HT-29 (cell line): ENCODE measurements at regions not wholly inside any gene's neighbourhood (a gene's known extent, or its start where the extent isn't known, plus 50 kb on each side); places are given as distances from the start of the nearest gene placed in this dataset.

Source experiments
- DNase-seq: peaks from one replicate; pipeline ENCODE4 v3.0.0-alpha.2; 2015; ENCODE audit warnings: low spot score

GRCh38 chr10:131703941-131704340 lies 196.9 kb upstream of the PPP2R2D start:
- no peak for DNase-seq

- DNase-seq = no peak
These were observed 194.3 kb upstream of the PPP2R2D start for GRCh38 chr10:131706476-131706875.

- DNase-seq = no peak
These were observed 193.9 kb upstream of the PPP2R2D start for GRCh38 chr10:131706952-131707351.

- no peak for DNase-seq
These were observed 192.5 kb upstream of the PPP2R2D start for GRCh38 chr10:131708225-131708880.

DNA sequence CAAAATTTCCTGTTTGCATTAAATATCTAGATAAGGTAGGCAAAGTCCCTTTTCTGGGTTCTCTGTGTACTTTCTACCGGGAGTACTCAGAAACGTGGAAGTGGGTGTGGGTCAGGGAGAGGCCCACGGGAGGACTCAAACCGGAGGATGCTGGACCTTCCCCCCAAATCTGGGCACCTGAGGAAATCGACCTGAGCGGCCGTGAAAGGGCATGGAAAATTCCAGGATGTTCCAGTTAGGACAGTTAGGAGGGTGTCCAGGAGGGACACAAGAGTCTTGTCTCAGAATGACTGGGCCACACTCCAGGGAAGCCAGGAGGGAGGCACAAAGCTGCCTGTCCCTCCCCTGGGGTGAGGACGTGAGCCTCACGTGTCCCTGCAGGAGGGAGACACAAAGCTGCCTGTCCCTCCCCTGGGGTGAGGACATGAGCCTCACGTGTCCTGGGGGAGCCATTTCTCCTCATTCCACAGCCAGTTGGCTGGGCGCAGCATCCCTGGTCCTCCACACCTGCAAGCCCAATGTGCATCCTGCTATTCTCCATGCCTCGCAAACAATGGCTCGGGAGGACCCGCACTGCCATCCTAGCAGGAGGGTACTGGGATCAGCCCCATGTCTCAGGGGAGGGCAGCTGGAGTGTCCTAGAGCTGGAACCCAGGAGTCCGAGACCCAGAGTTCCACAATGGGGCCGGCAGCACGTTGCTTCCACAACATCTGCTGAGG lies 190.5 kb upstream of the PPP2R2D start:
- no peak for DNase-seq

- no peak for DNase-seq
These were observed 178.7 kb upstream of the PPP2R2D start for GRCh38 chr10:131722121-131722520.

GRCh38 chr10:131722525-131723264 lies 178.1 kb upstream of the PPP2R2D start:
- no peak for DNase-seq

DNA sequence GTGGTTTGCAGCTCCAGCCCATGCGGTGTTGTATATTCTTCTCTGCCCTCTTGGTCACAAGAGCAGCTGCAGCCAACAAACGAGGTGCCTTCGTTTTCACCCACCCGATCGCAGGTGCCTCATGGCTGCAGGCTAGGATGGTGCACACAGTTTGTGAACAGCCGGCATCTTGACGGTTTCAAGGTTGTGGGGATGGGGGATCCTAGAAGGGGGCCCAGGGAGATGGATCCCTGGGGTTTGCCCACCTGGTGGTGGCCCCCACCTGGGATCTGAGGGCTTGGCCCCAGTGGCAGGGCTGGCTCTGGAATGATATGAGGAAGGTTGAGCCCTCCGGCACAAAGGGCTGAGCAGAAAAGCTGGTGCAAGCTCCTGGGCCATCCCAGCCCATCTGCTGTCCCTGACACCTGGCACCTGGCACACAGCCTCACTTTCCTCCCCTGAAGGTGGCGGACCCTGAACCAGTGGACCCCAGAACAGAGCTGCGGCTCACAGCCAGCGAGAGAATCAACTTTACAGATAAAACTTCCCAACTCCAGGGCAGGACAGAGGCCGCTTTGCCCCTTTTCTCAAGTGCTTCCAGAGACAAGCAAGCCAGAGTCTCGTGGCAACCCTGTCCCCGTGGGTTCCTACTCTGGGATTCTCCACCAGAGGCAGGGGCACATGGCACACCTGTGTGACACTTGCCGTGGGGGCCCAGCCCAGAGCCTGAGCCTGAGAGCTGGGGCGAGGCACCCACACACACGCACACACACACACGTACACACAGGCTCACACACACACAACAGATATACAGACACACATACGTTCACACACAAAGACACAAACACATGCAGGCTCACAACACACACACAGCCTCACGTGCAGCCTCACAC lies 177.3 kb upstream of the PPP2R2D start:
- no peak for DNase-seq

DNA sequence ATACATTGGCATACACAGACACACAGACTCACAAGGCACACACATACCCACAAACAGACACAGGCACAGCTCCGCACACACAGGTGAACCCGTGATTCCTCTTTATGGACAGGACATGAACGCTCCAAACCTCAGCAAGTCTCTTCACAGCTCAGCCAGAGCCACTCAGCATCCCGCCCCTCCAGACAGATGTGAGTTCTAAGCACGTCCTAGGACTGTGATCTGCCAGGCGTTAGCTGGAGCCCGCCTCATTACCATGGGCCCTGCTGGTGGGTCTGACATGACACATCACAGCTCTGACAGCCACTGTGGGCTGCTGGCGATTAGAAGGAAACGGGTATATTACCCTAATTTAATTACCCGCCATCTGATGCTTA lies 176.7 kb upstream of the PPP2R2D start:
- DNase-seq = no peak

DNA sequence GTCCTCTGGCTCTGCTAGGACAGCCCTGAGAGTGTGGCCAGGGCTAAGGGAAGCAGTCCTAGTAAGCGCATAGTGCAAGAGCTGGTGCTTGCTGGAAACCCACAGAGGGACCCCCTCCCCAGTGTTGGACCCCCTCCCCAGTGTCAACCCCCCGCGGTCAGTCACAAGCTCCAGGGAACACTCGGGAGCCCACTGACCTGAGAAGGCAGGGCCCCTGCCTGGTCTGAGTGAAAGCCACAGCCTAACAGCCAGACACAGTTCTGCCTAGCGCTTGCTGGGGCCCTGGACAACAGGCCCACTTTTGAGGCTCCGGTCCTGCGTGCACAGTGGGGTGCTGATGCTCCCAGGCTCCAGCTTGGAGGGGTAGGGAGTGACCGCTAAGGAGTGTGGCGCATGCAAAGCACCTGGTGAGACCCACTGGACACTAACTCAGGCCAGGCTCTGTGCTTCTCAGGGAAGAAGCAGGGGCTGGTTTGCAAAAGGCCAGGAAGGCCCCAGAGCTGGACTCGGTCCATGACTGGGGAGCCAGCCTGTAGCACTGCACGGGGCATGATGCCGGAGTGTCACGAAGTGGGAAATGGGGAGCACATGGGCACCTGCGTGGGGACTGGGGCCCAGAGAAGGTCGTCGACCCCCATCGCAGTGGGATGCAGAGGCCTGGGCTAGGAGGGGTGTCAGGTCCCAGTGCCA lies 175.8 kb upstream of the PPP2R2D start:
- no peak for DNase-seq

DNA sequence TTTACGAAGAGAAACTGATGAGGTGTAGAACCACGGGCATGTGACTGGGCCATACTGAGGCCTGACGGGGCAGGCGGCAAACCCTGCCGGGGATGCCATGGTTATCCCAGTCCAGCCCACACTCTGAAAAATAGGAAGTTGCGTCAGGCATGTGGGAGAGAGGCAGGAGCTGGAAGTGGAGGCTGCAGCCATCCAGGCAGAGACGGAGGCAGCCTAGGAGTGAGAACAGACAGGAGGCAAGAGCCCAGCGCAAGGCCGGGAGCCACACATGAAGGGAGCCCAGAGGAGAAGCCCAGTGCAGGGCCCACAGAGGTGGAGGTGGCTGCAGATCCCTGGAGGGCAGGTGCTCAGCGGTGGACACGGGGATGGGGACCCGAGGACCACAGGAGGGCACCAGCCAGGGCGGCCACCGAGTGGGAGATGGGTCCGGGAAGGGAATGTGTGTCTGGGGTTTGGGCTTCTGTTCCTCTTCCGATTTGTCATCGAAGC lies 175.2 kb upstream of the PPP2R2D start:
- DNase-seq = no peak

- DNase-seq = no peak
These were observed 174.5 kb upstream of the PPP2R2D start for GRCh38 chr10:131726076-131726880.

DNA sequence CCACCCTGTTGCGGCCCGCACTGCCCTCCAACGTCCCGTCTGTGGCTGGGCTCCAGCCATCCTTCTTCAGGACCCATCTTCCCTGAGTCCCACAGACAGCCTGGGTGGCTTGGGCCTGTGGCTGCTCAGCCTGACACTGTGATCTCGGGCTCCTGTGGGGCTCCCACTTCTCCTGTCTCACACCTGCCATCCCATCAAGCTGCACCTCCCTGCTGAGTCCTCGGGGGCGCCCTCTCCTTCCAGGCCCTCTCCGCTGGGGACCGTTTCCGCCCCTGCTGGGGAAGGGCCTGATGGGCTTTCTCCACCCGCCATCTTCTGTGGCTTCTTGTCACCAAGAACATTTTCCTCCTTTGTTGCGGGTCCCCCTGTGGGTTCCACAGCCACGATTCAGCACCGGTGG lies 173.8 kb upstream of the PPP2R2D start:
- no peak for DNase-seq

- no peak for DNase-seq
These were observed 173.2 kb upstream of the PPP2R2D start for GRCh38 chr10:131727560-131727959.

DNA sequence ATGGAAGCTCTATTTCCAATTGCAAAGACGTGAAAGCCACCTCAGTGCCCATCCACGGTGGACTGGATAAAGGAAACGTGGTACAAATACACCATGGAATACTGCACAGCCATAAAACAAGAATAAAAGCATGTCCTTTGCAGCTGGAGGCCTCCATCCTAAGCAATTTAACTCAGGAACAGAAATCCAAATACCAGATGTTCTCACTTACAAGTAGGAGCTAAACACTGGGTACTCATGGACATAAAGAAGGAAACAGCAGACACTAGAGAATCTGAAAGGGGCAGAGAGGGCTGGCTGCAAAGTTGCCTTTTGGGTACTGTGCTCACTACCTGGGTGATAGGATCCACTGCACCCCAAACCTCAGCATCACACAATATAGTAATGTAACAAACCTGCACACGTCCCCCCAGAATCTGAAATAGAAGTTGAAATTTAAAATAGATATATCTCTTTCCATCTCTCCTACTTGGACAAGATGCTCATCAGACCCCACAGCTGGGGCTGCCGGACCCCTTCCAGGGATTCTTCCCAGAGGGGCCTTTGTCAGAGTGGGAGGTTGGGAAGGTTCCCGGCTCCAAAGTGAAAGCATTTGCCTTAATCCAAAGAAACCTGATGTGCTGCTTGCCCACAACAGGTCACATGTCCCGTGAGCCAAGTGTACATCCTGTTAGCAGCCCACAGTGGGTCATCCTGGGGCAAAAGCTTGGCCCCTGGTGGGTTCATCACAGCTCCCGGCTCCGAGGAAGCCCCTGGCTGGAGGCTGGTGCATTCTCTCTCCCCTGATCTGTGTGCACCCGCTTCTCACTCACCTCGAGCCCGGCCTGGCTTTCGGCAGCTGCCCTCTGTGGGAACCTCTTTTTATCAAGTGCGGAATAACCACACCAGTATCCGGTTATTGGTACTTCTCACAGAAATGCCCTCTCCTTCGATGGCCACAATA lies 172.3 kb upstream of the PPP2R2D start:
- no peak for DNase-seq

- DNase-seq = no peak
These were observed 171.4 kb upstream of the PPP2R2D start for GRCh38 chr10:131729361-131729760.

DNA sequence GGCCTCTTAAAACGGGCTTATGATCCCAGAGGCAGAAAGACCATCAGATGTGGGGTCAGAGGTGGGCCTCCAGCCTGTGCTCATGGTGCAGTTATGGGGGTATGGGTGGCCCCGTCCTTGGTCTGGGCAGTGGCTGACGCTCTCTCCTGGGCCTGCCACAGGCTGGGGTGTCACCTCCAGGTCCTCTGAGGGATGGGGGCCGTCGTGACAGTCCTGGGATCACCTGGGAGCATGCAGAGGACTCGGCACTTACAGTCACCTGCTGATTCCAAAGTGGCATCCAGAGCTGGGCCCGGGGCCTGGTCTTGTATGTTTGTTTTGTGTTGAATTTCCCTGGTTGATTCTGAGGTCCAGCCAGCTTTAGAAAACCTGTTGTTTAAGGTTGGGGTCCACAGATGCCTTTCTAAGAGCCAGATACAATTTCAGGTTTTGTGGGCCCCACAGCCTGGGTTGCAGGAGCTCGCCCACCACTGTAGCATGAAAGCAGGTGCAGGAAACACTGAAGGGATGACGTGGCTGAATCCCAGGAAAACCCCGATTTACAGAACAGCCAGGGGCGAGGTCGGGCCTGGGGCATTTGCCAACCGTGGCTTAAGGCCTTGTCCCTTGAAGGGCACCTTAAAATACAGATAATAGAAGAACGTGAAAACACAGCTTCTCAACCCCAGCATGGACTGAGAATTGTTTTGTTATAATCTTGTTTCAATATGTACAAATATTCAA lies 170.7 kb upstream of the PPP2R2D start:
- DNase-seq = no peak

DNA sequence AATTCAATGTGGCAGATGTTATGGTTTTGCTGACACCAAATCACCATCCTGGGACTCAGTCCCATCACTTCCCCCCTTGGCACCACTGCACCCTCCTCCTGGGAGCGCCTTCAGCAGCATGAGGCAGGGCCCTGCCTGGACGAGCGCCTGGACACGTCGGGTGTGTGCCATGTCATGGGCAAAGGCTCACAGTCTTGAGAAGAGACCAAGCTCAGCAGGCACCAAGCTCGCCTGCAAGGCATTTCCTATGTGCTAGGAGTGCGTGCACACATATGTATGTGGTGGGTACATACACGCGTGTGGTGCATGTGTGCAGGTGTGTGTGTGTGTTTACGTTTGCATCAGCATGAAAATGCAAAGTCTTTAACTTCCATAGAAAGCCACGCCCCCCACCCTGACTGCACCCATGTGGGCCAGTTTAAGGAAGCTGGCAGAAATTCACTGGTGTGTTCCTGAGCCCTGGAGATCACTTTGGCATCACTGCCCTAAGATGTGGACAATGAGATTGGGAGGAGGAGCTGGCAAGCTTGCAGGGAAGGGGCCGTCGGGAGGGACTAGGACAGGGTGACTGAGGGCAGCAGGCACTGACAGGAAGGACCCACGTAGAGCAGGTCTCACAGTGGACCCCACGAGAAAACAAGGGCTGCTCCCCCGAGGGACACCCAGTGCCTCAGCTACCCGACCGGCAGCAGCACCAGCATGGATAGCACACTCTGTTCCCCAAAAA lies 169.9 kb upstream of the PPP2R2D start:
- no peak for DNase-seq
